Body of pancreas (tissue), 4 donors: ENCODE measurements at regions not wholly inside any gene's neighbourhood (a gene's known extent, or its start where the extent isn't known, plus 50 kb on each side); places are given as distances from the start of the nearest gene placed in this dataset.

Source experiments
- CTCF ChIP-seq, 7 experiments: fragments of 450-650 bp in 4 of 7; fragments of 200-600 bp in 3 of 7; sonication (generic) in 3 of 7; IDR thresholded peaks; one replicate each; pipeline ENCODE4 v1.5.1; 2016 to 2019; ENCODE audit warnings: antibody characterized with exemption in 7 of 7
- POLR2A ChIP-seq, 3 donors: fragments of 450-650 bp; IDR thresholded peaks; one replicate each; pipeline ENCODE4 v1.6.1; 2016; ENCODE audit warnings: antibody characterized with exemption in 3 of 3, mild to moderate bottlenecking in 2 of 3

- TF ChIP-seq CTCF (IDR thresholded peaks at IDR 0.05) (no peak), POLR2A (IDR thresholded peaks at IDR 0.05) (no peak)
Observed at GRCh38 chr3:5305684-5305989, 118.1 kb downstream of the EDEM1 start.
